BLaER1 treated with 17β-estradiol and CSF1 and Interleukin-3, amounts not matched to agents 10 nM and 100 nM (cell line): ENCODE measurements at regions not wholly inside any gene's neighbourhood (a gene's known extent, or its start where the extent isn't known, plus 50 kb on each side); places are given as distances from the start of the nearest gene placed in this dataset.
A peak's percentile ranks its signal among the peaks of the same experiment; 100 is the strongest.

ENCODE experiments used
- H3K27ac ChIP-seq, 11 experiments: shearing (Covaris generic); formaldehyde crosslinking; 2 replicates each; pipeline ENCODE4 v1.8.1; 2022
- H3K27me3 ChIP-seq, 11 experiments: shearing (Covaris generic); formaldehyde crosslinking; 2 replicates each; pipeline ENCODE4 v1.8.1; 2022
- H3K36me3 ChIP-seq, 11 experiments: shearing (Covaris generic); formaldehyde crosslinking; 2 replicates each; pipeline ENCODE4 v1.8.1; 2022
- H3K4me1 ChIP-seq, 10 experiments: shearing (Covaris generic); formaldehyde crosslinking; 2 replicates each; pipeline ENCODE4 v1.8.1; 2022
- H3K4me2 ChIP-seq, 11 experiments: shearing (Covaris generic); formaldehyde crosslinking; 2 replicates each; pipeline ENCODE4 v1.8.1; 2022
- H3K4me3 ChIP-seq, 10 experiments: shearing (Covaris generic); formaldehyde crosslinking; 2 replicates each; pipeline ENCODE4 v1.8.1; 2022
- H3K9ac ChIP-seq, 11 experiments: shearing (Covaris generic); formaldehyde crosslinking; 2 replicates each; pipeline ENCODE4 v1.8.1; 2022
- H3K9me3 ChIP-seq, 11 experiments: shearing (Covaris generic); formaldehyde crosslinking; replicated peaks in 1 of 11; 2 replicates each; pipeline ENCODE4 v1.8.1; 2022
- H4K20me1 ChIP-seq, 11 experiments: shearing (Covaris generic); formaldehyde crosslinking; 2 replicates each; pipeline ENCODE4 v1.8.1; 2022
- Cebpa-rat ChIP-seq, 11 experiments: shearing (Covaris generic); IDR thresholded peaks; 2 replicates each; pipeline ENCODE4 v1.8.1; 2022

GRCh38 chr18:7482342-7482741 lies 84.8 kb upstream of the PTPRM start:
- Histone ChIP-seq H3K4me1 (peaks cover 0 to 20% (median 16%) of the 10 kb centered on the region in 10 experiments; a peak in 14 of 20 replicates), H4K20me1 (no peaks in the 10 kb centered on the region), H3K36me3 (no peaks in the 10 kb centered on the region), H3K9ac (no peak overlapping the region), H3K27me3 (no peaks in the 10 kb centered on the region), H3K9me3 (no peaks in the 10 kb centered on the region), H3K27ac (no peak overlapping the region), H3K4me2 (no peak overlapping the region), H3K4me3 (no peak overlapping the region)
- TF ChIP-seq Cebpa-rat (IDR thresholded peaks at IDR 0.05), result no peak

- no peaks in the 10 kb centered on the region for H3K27me3 ChIP-seq
- H3K27ac ChIP-seq, result no peak overlapping the region
- TF ChIP-seq Cebpa-rat (IDR thresholded peaks at IDR 0.05), result no peak
Measured at GRCh38 chr18:7485616-7486015, 81.5 kb upstream of the PTPRM start.

GRCh38 chr18:7488571-7488970 lies 78.5 kb upstream of the PTPRM start:
- H3K27ac ChIP-seq, result no peak overlapping the region
- no peak for TF ChIP-seq Cebpa-rat (IDR thresholded peaks at IDR 0.05)

More at GRCh38 chr18:7485616-7486015, 81.5 kb upstream of the PTPRM start:
- Histone ChIP-seq H3K4me3 (no peak overlapping the region), H3K4me2 (peak overlapping the region in 10 of 11 experiments; percentile 6 to 71 (median 60); a peak in 15 of 22 replicates), H3K36me3 (no peaks in the 10 kb centered on the region), H4K20me1 (no peaks in the 10 kb centered on the region), H3K9ac (no peak overlapping the region), H3K4me1 (peaks cover 0 to 20% (median 16%) of the 10 kb centered on the region in 10 experiments; a peak in 14 of 20 replicates), H3K9me3 (no peaks in the 10 kb centered on the region)

GRCh38 chr18:7490104-7490503 lies 77.0 kb upstream of the PTPRM start:
- Histone ChIP-seq H3K4me1 (peaks cover 0 to 9% (median 8%) of the 10 kb centered on the region in 10 experiments; a peak in 14 of 20 replicates), H3K27me3 (no peaks in the 10 kb centered on the region), H4K20me1 (no peaks in the 10 kb centered on the region)

More at GRCh38 chr18:7488571-7488970, 78.5 kb upstream of the PTPRM start:
- Histone ChIP-seq H3K4me2 (no peak overlapping the region), H3K4me3 (no peak overlapping the region), H3K9ac (no peak overlapping the region), H3K9me3 (no peaks in the 10 kb centered on the region), H4K20me1 (no peaks in the 10 kb centered on the region), H3K27me3 (no peaks in the 10 kb centered on the region), H3K36me3 (no peaks in the 10 kb centered on the region), H3K4me1 (peaks cover 0 to 20% (median 16%) of the 10 kb centered on the region in 10 experiments; a peak in 14 of 20 replicates)

GRCh38 chr18:7492385-7492784 lies 74.7 kb upstream of the PTPRM start:
- H3K4me3 ChIP-seq, result no peak overlapping the region
- H3K4me1 ChIP-seq, result no peaks in the 10 kb centered on the region
- no peak for TF ChIP-seq Cebpa-rat (IDR thresholded peaks at IDR 0.05)
- H4K20me1 ChIP-seq, result no peaks in the 10 kb centered on the region
- H3K4me2 ChIP-seq, result no peak overlapping the region
- no peaks in the 10 kb centered on the region for H3K27me3 ChIP-seq
- no peaks in the 10 kb centered on the region for H3K36me3 ChIP-seq
- H3K9ac ChIP-seq, result no peak overlapping the region
- peaks cover 0 to 3% (median 0%) of the 10 kb centered on the region in 11 experiments; a peak in 1 of 22 replicates for H3K9me3 ChIP-seq
- no peak overlapping the region for H3K27ac ChIP-seq

More at GRCh38 chr18:7490104-7490503, 77.0 kb upstream of the PTPRM start:
- Histone ChIP-seq H3K4me3 (no peak overlapping the region), H3K9ac (no peak overlapping the region), H3K27ac (no peak overlapping the region), H3K9me3 (no peaks in the 10 kb centered on the region), H3K4me2 (no peak overlapping the region), H3K36me3 (no peaks in the 10 kb centered on the region)
- no peak for TF ChIP-seq Cebpa-rat (IDR thresholded peaks at IDR 0.05)

- Histone ChIP-seq H3K9ac (no peak overlapping the region), H3K4me2 (no peak overlapping the region), H3K4me1 (no peaks in the 10 kb centered on the region), H3K36me3 (no peaks in the 10 kb centered on the region), H3K27me3 (no peaks in the 10 kb centered on the region), H3K9me3 (peaks cover 0 to 4% (median 0%) of the 10 kb centered on the region in 11 experiments; a peak in 1 of 22 replicates), H4K20me1 (no peaks in the 10 kb centered on the region), H3K4me3 (no peak overlapping the region), H3K27ac (no peak overlapping the region)
- TF ChIP-seq Cebpa-rat (IDR thresholded peaks at IDR 0.05), result no peak
Measured at GRCh38 chr18:7497081-7497480, 70.0 kb upstream of the PTPRM start.

GRCh38 chr18:7511106-7511505 lies 56.0 kb upstream of the PTPRM start:
- Histone ChIP-seq H4K20me1 (no peaks in the 10 kb centered on the region), H3K9me3 (0 out of 22 replicates have a peak, but pooled peaks cover 0 to 4% (median 0%) of the 10 kb centered on the region in 11 experiments), H3K4me1 (peaks cover 0 to under 1% (median 0%) of the 10 kb centered on the region in 10 experiments; a peak in 1 of 20 replicates), H3K9ac (no peak overlapping the region), H3K4me3 (no peak overlapping the region), H3K27ac (no peak overlapping the region), H3K4me2 (no peak overlapping the region), H3K36me3 (no peaks in the 10 kb centered on the region), H3K27me3 (no peaks in the 10 kb centered on the region)
- TF ChIP-seq Cebpa-rat (IDR thresholded peaks at IDR 0.05), result no peak

GRCh38 chr18:7512348-7512747 lies 54.8 kb upstream of the PTPRM start:
- H4K20me1 ChIP-seq, result no peaks in the 10 kb centered on the region
- no peak overlapping the region for H3K4me2 ChIP-seq
- H3K9me3 ChIP-seq, result 0 out of 22 replicates have a peak, but pooled peaks cover 0 to 4% (median 0%) of the 10 kb centered on the region in 11 experiments
- no peak overlapping the region for H3K4me3 ChIP-seq
- no peak for TF ChIP-seq Cebpa-rat (IDR thresholded peaks at IDR 0.05)
- peaks cover 0 to 3% (median 0%) of the 10 kb centered on the region in 10 experiments; a peak in 1 of 20 replicates for H3K4me1 ChIP-seq
- no peaks in the 10 kb centered on the region for H3K36me3 ChIP-seq
- H3K27me3 ChIP-seq, result no peaks in the 10 kb centered on the region
- H3K27ac ChIP-seq, result no peak overlapping the region
- H3K9ac ChIP-seq, result no peak overlapping the region

GRCh38 chr18:7512990-7513389 lies 54.1 kb upstream of the PTPRM start:
- no peak overlapping the region for H3K4me2 ChIP-seq
- peaks cover 0 to 3% (median 0%) of the 10 kb centered on the region in 10 experiments; a peak in 1 of 20 replicates for H3K4me1 ChIP-seq
- no peaks in the 10 kb centered on the region for H3K36me3 ChIP-seq
- TF ChIP-seq Cebpa-rat (IDR thresholded peaks at IDR 0.05), result no peak
- no peak overlapping the region for H3K27ac ChIP-seq
- no peak overlapping the region for H3K4me3 ChIP-seq
- no peaks in the 10 kb centered on the region for H3K27me3 ChIP-seq
- H3K9me3 ChIP-seq, result 0 out of 22 replicates have a peak, but pooled peaks cover 0 to 4% (median 0%) of the 10 kb centered on the region in 11 experiments
- no peak overlapping the region for H3K9ac ChIP-seq
- no peaks in the 10 kb centered on the region for H4K20me1 ChIP-seq
